Heart left ventricle (tissue), 16 donors: ENCODE measurements at regions not wholly inside any gene's neighbourhood (a gene's known extent, or its start where the extent isn't known, plus 50 kb on each side); places are given as distances from the start of the nearest gene placed in this dataset.

ENCODE experiments used
- ATAC-seq, 4 donors: fragments of 200-7000 bp; cut with Tn5 transposase; one replicate each; pipeline ENCODE4 v1.9.1; 2020 to 2022; ENCODE audit warnings: moderate library complexity in 4 of 4, mild to moderate bottlenecking in 3 of 4, moderate number of reproducible peaks in 1 of 4
- DNase-seq, 5 donors: peaks; one replicate each; pipeline ENCODE4 v3.0.0-alpha.2; 2020
- H3K27ac ChIP-seq, 12 donors: fragments of 200-600 bp; sonication (generic) in 4 of 12; one replicate each; pipeline versions ENCODE4 v1.5.0 to v1.8.0; 2016 to 2022; ENCODE audit warnings: mild to moderate bottlenecking in 2 of 12
- H3K27me3 ChIP-seq, 9 donors: fragments of 200-600 bp; sonication (generic) in 2 of 9; one replicate each; pipeline versions ENCODE4 v1.5.1 to v1.8.0; 2016 to 2022; ENCODE audit warnings: mild to moderate bottlenecking in 3 of 9
- H3K36me3 ChIP-seq, 9 donors: fragments of 200-600 bp; sonication (generic) in 2 of 9; one replicate each; pipeline versions ENCODE4 v1.5.0 to v1.8.0; 2018 to 2022; ENCODE audit warnings: mild to moderate bottlenecking in 2 of 9
- H3K4me1 ChIP-seq, 12 donors: fragments of 200-600 bp; sonication (generic) in 4 of 12; one replicate each; pipeline versions ENCODE4 v1.5.0 to v1.8.0; 2016 to 2022; ENCODE audit warnings: mild to moderate bottlenecking in 3 of 12
- H3K4me3 ChIP-seq, 12 donors: fragments of 200-600 bp; sonication (generic) in 4 of 12; one replicate each; pipeline versions ENCODE4 v1.5.0 to v1.8.0; 2017 to 2022; ENCODE audit warnings: mild to moderate bottlenecking in 9 of 12, moderate library complexity in 4 of 12
- H3K9me3 ChIP-seq, 12 donors: fragments of 200-600 bp; sonication (generic) in 4 of 12; one replicate each; pipeline versions ENCODE4 v1.5.0 to v1.8.0; 2016 to 2022; ENCODE audit warnings: mild to moderate bottlenecking in 1 of 12
- POLR2A ChIP-seq, 2 donors: fragments of 450-650 bp; IDR thresholded peaks; one replicate each; pipeline ENCODE4 v1.6.1; 2017; ENCODE audit warnings: antibody characterized with exemption in 2 of 2, mild to moderate bottlenecking in 2 of 2, moderate library complexity in 2 of 2
- WGBS, 4 donors: extraction: QIAGEN DNeasy Blood & Tissue Kit in 2 of 4; methylation state at CpG; one replicate each; pipeline versions ENCODE4 v1.1.5 to v1.1.7; 2013 to 2018; 5-methylcytosine and 5-hydroxymethylcytosine counted together
- intact Hi-C, 10 donors: fragments of 100-400 bp; cut with DNase I; formaldehyde crosslinking; loops; one replicate each; pipeline versions ENCODE4 v1.11.1 to v1.14.2; 2022
- TF ChIP-seq, protein P1 (sequence below), 12 donors: fragments of 200-600 bp; sonication (generic) in 4 of 12; IDR thresholded peaks; one replicate each; pipeline versions ENCODE4 v1.5.0 to v1.8.0; 2018 to 2022; ENCODE audit warnings: antibody characterized with exemption in 12 of 12, mild to moderate bottlenecking in 5 of 12
- donor health status: ischemic (EF 13 %, LVEDD 7.1; RV severe dilation, severe dysfunction).
- donor health status: healthy with polysubstance abuse.
- donor health status: DM: no; HTN: yes; CAD: no.
- donor health status: DM: no; HTN: no; CAD: no.
- donor health status: ischemic (EF 25% LVEDD 6.9; RV normal size, moderate dysfunction).
- donor health status: ischemic (EF 25% LVEDD 5.7; RV mildly dilated, moderate dysfunction).
- donor health status: healthy.
- donor health status: DM: yes; HTN: yes; CAD: no.
- donor health status: ischemic (EF 35%, LVEDD 5.7; RV mildly dilated, moderate dysfunction).
- donor health status: nonischemic (EF 11% LVEDD 7.7; RV severe dilation, severe dysfunction).
- donor health status: DM: yes; HTN: yes; CAD: no.
- donor health status: PGD.
- donor health status: ischemic (EF 29% LVEDD 5.4; RV normal size, mild dysfunction).
- donor health status: nonischemic (EF 23%, LVEDD 6.1; RV moderate dilation, normal function).

DNA sequence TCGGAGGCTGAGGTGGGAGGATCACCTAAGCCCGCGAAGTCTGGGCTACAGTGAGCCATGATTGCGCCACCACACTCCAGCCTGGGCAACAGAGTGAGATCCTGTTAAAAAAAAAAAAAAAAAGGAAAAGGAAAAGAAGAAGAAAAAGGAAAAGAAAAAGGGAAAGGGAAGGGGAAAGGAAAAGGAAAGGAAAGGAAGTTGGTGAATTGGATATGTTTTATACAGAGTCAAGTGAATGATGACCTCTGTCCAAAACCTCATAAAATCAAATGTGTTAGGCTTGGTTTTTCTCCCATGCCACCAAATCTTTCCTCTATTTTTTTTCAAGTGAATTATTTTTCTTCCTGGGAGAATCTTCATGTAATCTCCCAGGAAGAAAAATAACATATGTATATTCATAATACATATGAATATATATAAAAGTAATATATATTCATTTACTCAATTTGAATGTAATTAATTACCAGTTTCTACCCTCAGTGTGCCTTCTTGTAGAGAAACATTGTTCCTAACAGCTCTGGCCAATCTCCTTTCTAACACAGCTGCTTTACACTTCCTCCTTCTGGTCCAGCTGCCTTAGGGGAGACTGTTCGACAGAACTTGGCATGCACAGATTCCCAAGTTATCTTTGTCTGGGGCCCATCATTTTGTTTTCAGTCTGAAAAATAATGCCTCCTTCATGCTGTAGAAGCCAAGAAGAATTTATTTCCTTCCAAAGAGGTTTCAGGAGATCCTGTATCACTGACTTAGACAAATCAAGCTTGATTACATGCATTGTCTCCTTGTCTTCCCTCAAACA, 111.9 kb downstream of the CCDC34 start:
- intact Hi-C loops, result no loop called here
- DNase-seq, result no peak
- no peaks in the 10 kb centered on the region for H3K27me3 ChIP-seq
- H3K4me1 ChIP-seq, result peaks cover 0 to 52% (median 16%) of the 10 kb centered on the region in 12 donors
- TF ChIP-seq, protein P1, sequence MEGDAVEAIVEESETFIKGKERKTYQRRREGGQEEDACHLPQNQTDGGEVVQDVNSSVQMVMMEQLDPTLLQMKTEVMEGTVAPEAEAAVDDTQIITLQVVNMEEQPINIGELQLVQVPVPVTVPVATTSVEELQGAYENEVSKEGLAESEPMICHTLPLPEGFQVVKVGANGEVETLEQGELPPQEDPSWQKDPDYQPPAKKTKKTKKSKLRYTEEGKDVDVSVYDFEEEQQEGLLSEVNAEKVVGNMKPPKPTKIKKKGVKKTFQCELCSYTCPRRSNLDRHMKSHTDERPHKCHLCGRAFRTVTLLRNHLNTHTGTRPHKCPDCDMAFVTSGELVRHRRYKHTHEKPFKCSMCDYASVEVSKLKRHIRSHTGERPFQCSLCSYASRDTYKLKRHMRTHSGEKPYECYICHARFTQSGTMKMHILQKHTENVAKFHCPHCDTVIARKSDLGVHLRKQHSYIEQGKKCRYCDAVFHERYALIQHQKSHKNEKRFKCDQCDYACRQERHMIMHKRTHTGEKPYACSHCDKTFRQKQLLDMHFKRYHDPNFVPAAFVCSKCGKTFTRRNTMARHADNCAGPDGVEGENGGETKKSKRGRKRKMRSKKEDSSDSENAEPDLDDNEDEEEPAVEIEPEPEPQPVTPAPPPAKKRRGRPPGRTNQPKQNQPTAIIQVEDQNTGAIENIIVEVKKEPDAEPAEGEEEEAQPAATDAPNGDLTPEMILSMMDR (IDR thresholded peaks at IDR 0.05), result no peak
- TF ChIP-seq POLR2A (IDR thresholded peaks at IDR 0.05), result no peak
- H3K9me3 ChIP-seq, result no peaks in the 10 kb centered on the region
- peak overlapping the region in 5 of 12 donors; percentile 6 to 65 (median 44) for H3K27ac ChIP-seq
- H3K36me3 ChIP-seq, result no peaks in the 10 kb centered on the region
- H3K4me3 ChIP-seq, result no peak overlapping the region
- ATAC-seq, result peak in 1 of 4 donors; percentile 49
- WGBS, 4 donors, result 83 to 90% (median 86%) methylated on average over 5 of the region's 5 CpGs

DNA sequence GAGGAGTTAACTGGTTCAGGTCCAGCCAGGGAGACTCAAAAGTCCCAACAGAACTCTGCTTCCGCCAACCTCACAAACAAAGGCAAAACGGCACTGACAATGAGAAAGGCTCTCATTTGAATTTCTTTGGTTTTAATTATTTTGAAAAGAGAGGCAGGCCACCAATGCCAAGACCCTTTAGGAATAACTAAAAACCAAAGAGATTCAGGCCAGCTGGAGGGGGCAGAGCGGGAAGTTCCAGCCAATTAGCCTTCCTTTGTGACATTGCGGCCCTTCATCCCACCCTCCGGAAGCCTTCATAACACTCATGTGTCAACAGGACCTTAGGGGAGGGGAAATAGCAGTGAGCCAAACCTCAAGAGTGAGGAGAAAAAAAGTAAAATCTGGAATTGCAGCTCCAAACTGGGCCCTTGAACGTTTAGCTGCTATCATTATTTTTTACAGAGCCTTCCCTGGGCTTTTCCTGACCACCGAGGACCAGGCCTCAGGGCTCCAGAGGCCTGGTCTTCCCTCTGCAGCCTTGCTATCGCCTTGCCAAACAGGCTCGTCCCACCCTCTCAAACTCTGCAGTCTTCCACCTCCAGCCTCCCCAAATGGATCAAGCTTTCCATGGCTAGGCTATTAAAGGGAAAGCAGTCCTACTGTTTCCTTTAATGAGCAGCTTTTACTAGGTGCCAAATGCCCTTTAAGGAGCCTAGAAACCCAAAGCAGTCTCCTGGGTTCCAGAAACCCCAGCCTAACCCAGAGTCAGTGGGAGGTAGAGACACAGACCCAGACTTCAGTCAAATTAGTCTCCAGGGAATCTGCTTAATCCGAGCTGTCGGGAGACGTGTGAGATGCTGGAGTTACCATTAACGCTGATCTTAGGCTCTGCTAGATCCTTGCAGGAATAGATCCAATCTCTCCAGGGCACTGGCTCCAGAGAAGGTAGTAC, 114.2 kb downstream of the CCDC34 start:
- H3K9me3 ChIP-seq, result no peaks in the 10 kb centered on the region
- H3K4me1 ChIP-seq, result peaks cover 0 to 44% (median 16%) of the 10 kb centered on the region in 12 donors
- ATAC-seq, result peak; percentile 27 to 80 (median 74)
- H3K27ac ChIP-seq, result peak overlapping the region in 9 of 12 donors; percentile 21 to 75 (median 64)
- no peak for TF ChIP-seq POLR2A (IDR thresholded peaks at IDR 0.05)
- TF ChIP-seq, protein P1 (IDR thresholded peaks at IDR 0.05), result no peak
- H3K27me3 ChIP-seq, result no peaks in the 10 kb centered on the region
- H3K36me3 ChIP-seq, result no peaks in the 10 kb centered on the region
- WGBS, 4 donors, result 53 to 67% (median 62%) methylated on average over 13 of the region's 13 CpGs
- H3K4me3 ChIP-seq, result no peak overlapping the region
- intact Hi-C loops, result loop anchor here in 1 of 10 donors (5.0 kb wide), 1 partner anchor 37 kb away; no protein-coding TSS in a partner anchor
- peak in 4 of 5 donors; percentile 37 to 56 (median 45) for DNase-seq

DNA sequence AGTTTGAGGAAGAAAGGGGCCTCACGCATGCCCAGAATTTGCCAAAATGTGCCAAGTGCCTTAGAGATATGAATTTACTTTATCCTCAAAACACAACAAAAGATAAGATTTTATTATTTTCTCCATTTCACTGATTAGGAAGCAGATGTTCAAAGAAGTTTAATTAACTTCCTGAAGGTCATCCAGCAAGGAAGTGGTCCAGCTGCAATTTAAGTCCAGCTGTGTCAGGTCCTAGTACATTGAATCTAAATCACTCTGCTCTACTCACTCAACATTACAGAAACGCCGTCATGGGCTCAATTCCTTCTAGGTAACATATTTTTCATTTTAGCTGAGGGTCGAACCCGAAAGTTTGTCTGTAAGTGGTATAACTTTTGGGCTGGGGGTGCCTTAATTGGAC, 115.4 kb downstream of the CCDC34 start:
- no peaks in the 10 kb centered on the region for H3K9me3 ChIP-seq
- 57 to 74% (median 70%) methylated on average over 5 of the region's 5 CpGs for WGBS, 4 donors
- intact Hi-C loops, result loop anchor here in 2 of 10 donors (2.0 to 5.0 kb wide), 2 partner anchors 35 to 65 kb away; no protein-coding TSS in a partner anchor
- peaks cover 0 to 44% (median 16%) of the 10 kb centered on the region in 12 donors for H3K4me1 ChIP-seq
- TF ChIP-seq, protein P1 (IDR thresholded peaks at IDR 0.05), result no peak
- no peak for TF ChIP-seq POLR2A (IDR thresholded peaks at IDR 0.05)
- no peak for ATAC-seq
- no peaks in the 10 kb centered on the region for H3K27me3 ChIP-seq
- H3K36me3 ChIP-seq, result no peaks in the 10 kb centered on the region
- H3K4me3 ChIP-seq, result no peak overlapping the region
- no peak for DNase-seq
- H3K27ac ChIP-seq, result peak overlapping the region in 9 of 12 donors; percentile 15 to 75 (median 64)
